WTC11 (cell line): ENCODE measurements at regions not wholly inside any gene's neighbourhood (a gene's known extent, or its start where the extent isn't known, plus 50 kb on each side); places are given as distances from the start of the nearest gene placed in this dataset.

Experiments used
- ATAC-seq: fragments of 200-7000 bp; cut with Tn5 transposase; 2 replicates; pipeline ENCODE4 v1.10.0; 2021; ENCODE audit warnings: mild to moderate bottlenecking, moderate library complexity
- CTCF ChIA-PET: fragments of 300-600 bp; sonication (Branson Sonifier 250); formaldehyde crosslinking; loops from one replicate; lab custom pipeline; 2021; ENCODE audit warnings: antibody characterized with exemption; lab: Charles Lee
- POLR2A ChIA-PET: fragments of 350-600 bp; sonication (Branson Sonifier 250); formaldehyde crosslinking; loops from one replicate; lab custom pipeline; 2021; ENCODE audit warnings: antibody characterized with exemption; lab: Charles Lee
- DNase-seq: peaks from one replicate; pipeline ENCODE4 v3.0.0; 2021; ENCODE audit warnings: low spot score
- H3K27ac Mint-ChIP-seq: 2 replicates; pipeline ENCODE4 v1.8.0; 2021; ENCODE audit warnings: mixed read lengths
- H3K27me3 Mint-ChIP-seq: 2 replicates; pipeline ENCODE4 v1.8.0; 2021; ENCODE audit warnings: low read depth, mild to moderate bottlenecking, moderate library complexity, mixed read lengths
- H3K36me3 Mint-ChIP-seq: 2 replicates; pipeline ENCODE4 v1.8.0; 2021; ENCODE audit warnings: mixed read lengths
- H3K4me1 Mint-ChIP-seq: 2 replicates; pipeline ENCODE4 v1.8.0; 2022; ENCODE audit warnings: mixed read lengths
- H3K4me3 Mint-ChIP-seq: 2 replicates; pipeline ENCODE4 v1.8.0; 2021; ENCODE audit warnings: mild to moderate bottlenecking, moderate library complexity, mixed read lengths
- H3K9me3 Mint-ChIP-seq: 2 replicates; pipeline ENCODE4 v1.8.0; 2021; ENCODE audit warnings: mixed read lengths
- ATF3 ChIP-seq: sonication (generic); formaldehyde crosslinking; conservative IDR thresholded peaks from 2 replicates; pipeline ENCODE4 v1.8.1; 2022; ENCODE audit warnings: mild to moderate bottlenecking, missing genetic modification reagents
- CREB1 ChIP-seq: sonication (generic); formaldehyde crosslinking; IDR thresholded peaks from 2 replicates; pipeline ENCODE4 v1.8.0; 2023; ENCODE audit warnings: mild to moderate bottlenecking, missing genetic modification reagents
- ELF4 ChIP-seq: sonication (generic); formaldehyde crosslinking; IDR thresholded peaks from 2 replicates; pipeline ENCODE4 v1.8.1; 2022; ENCODE audit warnings: low read depth, mild to moderate bottlenecking, moderate library complexity, missing genetic modification reagents
- EMX1 ChIP-seq: fragments of 250-450 bp; sonication (Bioruptor Pico); IDR thresholded peaks from 2 replicates; pipeline ENCODE4 v1.8.0; 2021; ENCODE audit warnings: mild to moderate bottlenecking
- ESRRA ChIP-seq: sonication (generic); formaldehyde crosslinking; IDR thresholded peaks from 2 replicates; pipeline ENCODE4 v1.8.1; 2022; ENCODE audit warnings: mild to moderate bottlenecking, missing genetic modification reagents, borderline replicate concordance
- ETV6 ChIP-seq: sonication (generic); formaldehyde crosslinking; IDR thresholded peaks from 2 replicates; pipeline ENCODE4 v1.8.1; 2022; ENCODE audit warnings: mild to moderate bottlenecking, missing genetic modification reagents
- FOXK1 ChIP-seq: sonication (generic); formaldehyde crosslinking; IDR thresholded peaks from 2 replicates; pipeline ENCODE4 v1.8.0; 2022; ENCODE audit warnings: mild to moderate bottlenecking, moderate library complexity, missing genetic modification reagents
- GABPB1 ChIP-seq: sonication (generic); formaldehyde crosslinking; IDR thresholded peaks from 2 replicates; pipeline ENCODE4 v1.8.1; 2023; ENCODE audit warnings: mild to moderate bottlenecking, missing genetic modification reagents
- IRF2 ChIP-seq: sonication (generic); formaldehyde crosslinking; IDR thresholded peaks from 2 replicates; pipeline ENCODE4 v1.8.0; 2022; ENCODE audit warnings: low read depth, missing genetic modification reagents, borderline replicate concordance
- JUN ChIP-seq: sonication (generic); formaldehyde crosslinking; IDR thresholded peaks from 2 replicates; pipeline ENCODE4 v1.8.0; 2023; ENCODE audit warnings: mild to moderate bottlenecking, missing genetic modification reagents
- KAT7 ChIP-seq: sonication (generic); formaldehyde crosslinking; IDR thresholded peaks from 2 replicates; pipeline ENCODE4 v1.8.1; 2023; ENCODE audit warnings: missing genetic modification reagents, mild to moderate bottlenecking, borderline replicate concordance
- MXD4 ChIP-seq: fragments of 250-450 bp; sonication (Bioruptor Pico); IDR thresholded peaks from 2 replicates; pipeline ENCODE4 v1.8.0; 2021; ENCODE audit warnings: mild to moderate bottlenecking, moderate library complexity, borderline replicate concordance
- NFE2L1 ChIP-seq: sonication (generic); formaldehyde crosslinking; IDR thresholded peaks from 2 replicates; pipeline ENCODE4 v1.8.1; 2023; ENCODE audit warnings: missing genetic modification reagents
- NR2C2 ChIP-seq: sonication (generic); formaldehyde crosslinking; IDR thresholded peaks from 2 replicates; pipeline ENCODE4 v1.8.0; 2022; ENCODE audit warnings: mild to moderate bottlenecking, missing genetic modification reagents
- NR3C1 ChIP-seq: sonication (generic); formaldehyde crosslinking; conservative IDR thresholded peaks from 2 replicates; pipeline ENCODE4 v1.8.1; 2023; ENCODE audit warnings: low read depth, mild to moderate bottlenecking, missing genetic modification reagents
- OVOL2 ChIP-seq: fragments of 250-450 bp; sonication (Bioruptor Pico); IDR thresholded peaks from 2 replicates; pipeline ENCODE4 v1.9.0; 2021; ENCODE audit warnings: mild to moderate bottlenecking, borderline replicate concordance
- PRDM15 ChIP-seq: sonication (generic); formaldehyde crosslinking; IDR thresholded peaks from 2 replicates; pipeline ENCODE4 v1.8.0; 2022; ENCODE audit warnings: missing genetic modification reagents
- SMAD3 ChIP-seq: sonication (generic); formaldehyde crosslinking; IDR thresholded peaks from 2 replicates; pipeline ENCODE4 v1.8.0; 2022; ENCODE audit warnings: missing genetic modification reagents, mild to moderate bottlenecking, borderline replicate concordance
- SMAD4 ChIP-seq: sonication (generic); formaldehyde crosslinking; IDR thresholded peaks from 2 replicates; pipeline ENCODE4 v1.8.0; 2022; ENCODE audit warnings: mild to moderate bottlenecking, missing genetic modification reagents
- TEAD1 ChIP-seq: sonication (generic); formaldehyde crosslinking; IDR thresholded peaks from 2 replicates; pipeline ENCODE4 v1.8.0; 2022; ENCODE audit warnings: mild to moderate bottlenecking, missing genetic modification reagents
- TP53 ChIP-seq: sonication (generic); formaldehyde crosslinking; IDR thresholded peaks from 2 replicates; pipeline ENCODE4 v1.8.1; 2023; ENCODE audit warnings: mild to moderate bottlenecking, missing genetic modification reagents
- ZNF121 ChIP-seq: sonication (generic); formaldehyde crosslinking; IDR thresholded peaks from 2 replicates; pipeline ENCODE4 v1.8.0; 2023; ENCODE audit warnings: missing genetic modification reagents
- ZNF423 ChIP-seq: fragments of 250-450 bp; sonication (Bioruptor Pico); IDR thresholded peaks from 2 replicates; pipeline ENCODE4 v2.1.2; 2022; ENCODE audit warnings: mild to moderate bottlenecking, moderate library complexity
- ZSCAN18 ChIP-seq: fragments of 250-450 bp; sonication (Bioruptor Pico); IDR thresholded peaks from 2 replicates; pipeline ENCODE4 v2.1.2; 2022; ENCODE audit warnings: mild to moderate bottlenecking, moderate library complexity
- TF ChIP-seq, protein P1 (sequence below): sonication (generic); formaldehyde crosslinking; IDR thresholded peaks from 2 replicates; pipeline ENCODE4 v1.8.0; 2023; ENCODE audit warnings: missing genetic modification reagents
- TF ChIP-seq, protein P2 (sequence below): sonication (generic); formaldehyde crosslinking; IDR thresholded peaks from 2 replicates; pipeline ENCODE4 v1.8.1; 2022; ENCODE audit warnings: low read depth, mild to moderate bottlenecking, moderate library complexity, missing genetic modification reagents, borderline replicate concordance
- TF ChIP-seq, protein P3 (sequence below): sonication (generic); formaldehyde crosslinking; IDR thresholded peaks from 2 replicates; pipeline ENCODE4 v1.8.1; 2023; ENCODE audit warnings: mild to moderate bottlenecking, missing genetic modification reagents, moderate library complexity
- TF ChIP-seq, protein P4 (sequence below): sonication (generic); formaldehyde crosslinking; IDR thresholded peaks from 2 replicates; pipeline ENCODE4 v1.8.0; 2022; ENCODE audit warnings: mild to moderate bottlenecking, missing genetic modification reagents

DNA sequence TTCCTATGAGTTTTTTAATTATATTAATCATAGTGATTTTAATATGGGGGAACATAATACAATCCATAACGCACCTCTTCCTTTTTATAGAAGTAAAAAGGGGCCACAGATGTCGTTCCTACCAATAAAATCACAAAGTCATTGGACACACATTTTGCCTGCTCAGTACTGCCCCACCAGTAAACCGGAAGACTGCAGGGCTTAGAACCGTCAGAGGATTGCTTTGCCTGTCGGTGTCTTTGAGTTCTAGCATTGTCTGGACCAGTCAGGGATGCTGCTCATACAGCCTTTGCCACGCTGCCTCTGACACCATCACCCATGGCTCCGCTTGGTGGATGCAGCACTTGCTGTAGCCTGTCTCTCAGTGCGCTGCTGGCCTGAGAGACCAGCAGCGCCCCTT is 853.6 kb downstream of the C6orf118 start:
- peak; percentile 81 for ATAC-seq
- H3K27ac Mint-ChIP-seq: no peak overlapping the region
- H3K9me3 Mint-ChIP-seq: no peaks in the 10 kb centered on the region
- peak; percentile 14 for DNase-seq
- H3K4me1 Mint-ChIP-seq: 0 out of 2 replicates have a peak, but pooled peaks cover 3% of the 10 kb centered on the region
- POLR2A ChIA-PET: no interaction called here
- H3K4me3 Mint-ChIP-seq: no peak overlapping the region
- CTCF ChIA-PET: no interaction called here
- H3K27me3 Mint-ChIP-seq: no peaks in the 10 kb centered on the region
- no peaks in the 10 kb centered on the region for H3K36me3 Mint-ChIP-seq
- TF ChIP-seq ZNF423 (CRISPR knock-in tag) (no peak), OVOL2 (CRISPR knock-in tag) (no peak), GABPB1 (CRISPR knock-in tag) (no peak), TEAD1 (no peak), NR3C1 (CRISPR knock-in tag) (no peak), ATF3 (CRISPR knock-in tag) (no peak), ZNF121 (CRISPR knock-in tag) (no peak), ESRRA (CRISPR knock-in tag) (no peak), NFE2L1 (CRISPR knock-in tag) (no peak), KAT7 (CRISPR knock-in tag) (no peak), MXD4 (CRISPR knock-in tag) (no peak), ZSCAN18 (CRISPR knock-in tag) (no peak), PRDM15 (CRISPR knock-in tag) (no peak), SMAD4 (CRISPR knock-in tag) (no peak), ETV6 (CRISPR knock-in tag) (no peak), IRF2 (CRISPR knock-in tag) (no peak)
- TF ChIP-seq, protein P1, sequence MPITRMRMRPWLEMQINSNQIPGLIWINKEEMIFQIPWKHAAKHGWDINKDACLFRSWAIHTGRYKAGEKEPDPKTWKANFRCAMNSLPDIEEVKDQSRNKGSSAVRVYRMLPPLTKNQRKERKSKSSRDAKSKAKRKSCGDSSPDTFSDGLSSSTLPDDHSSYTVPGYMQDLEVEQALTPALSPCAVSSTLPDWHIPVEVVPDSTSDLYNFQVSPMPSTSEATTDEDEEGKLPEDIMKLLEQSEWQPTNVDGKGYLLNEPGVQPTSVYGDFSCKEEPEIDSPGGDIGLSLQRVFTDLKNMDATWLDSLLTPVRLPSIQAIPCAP (CRISPR knock-in tag): no peak
- TF ChIP-seq, protein P2, sequence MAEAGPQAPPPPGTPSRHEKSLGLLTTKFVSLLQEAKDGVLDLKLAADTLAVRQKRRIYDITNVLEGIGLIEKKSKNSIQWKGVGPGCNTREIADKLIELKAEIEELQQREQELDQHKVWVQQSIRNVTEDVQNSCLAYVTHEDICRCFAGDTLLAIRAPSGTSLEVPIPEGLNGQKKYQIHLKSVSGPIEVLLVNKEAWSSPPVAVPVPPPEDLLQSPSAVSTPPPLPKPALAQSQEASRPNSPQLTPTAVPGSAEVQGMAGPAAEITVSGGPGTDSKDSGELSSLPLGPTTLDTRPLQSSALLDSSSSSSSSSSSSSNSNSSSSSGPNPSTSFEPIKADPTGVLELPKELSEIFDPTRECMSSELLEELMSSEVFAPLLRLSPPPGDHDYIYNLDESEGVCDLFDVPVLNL (CRISPR knock-in tag): no peak
- TF ChIP-seq, protein P3, sequence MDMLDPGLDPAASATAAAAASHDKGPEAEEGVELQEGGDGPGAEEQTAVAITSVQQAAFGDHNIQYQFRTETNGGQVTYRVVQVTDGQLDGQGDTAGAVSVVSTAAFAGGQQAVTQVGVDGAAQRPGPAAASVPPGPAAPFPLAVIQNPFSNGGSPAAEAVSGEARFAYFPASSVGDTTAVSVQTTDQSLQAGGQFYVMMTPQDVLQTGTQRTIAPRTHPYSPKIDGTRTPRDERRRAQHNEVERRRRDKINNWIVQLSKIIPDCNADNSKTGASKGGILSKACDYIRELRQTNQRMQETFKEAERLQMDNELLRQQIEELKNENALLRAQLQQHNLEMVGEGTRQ (CRISPR knock-in tag): no peak

DNA sequence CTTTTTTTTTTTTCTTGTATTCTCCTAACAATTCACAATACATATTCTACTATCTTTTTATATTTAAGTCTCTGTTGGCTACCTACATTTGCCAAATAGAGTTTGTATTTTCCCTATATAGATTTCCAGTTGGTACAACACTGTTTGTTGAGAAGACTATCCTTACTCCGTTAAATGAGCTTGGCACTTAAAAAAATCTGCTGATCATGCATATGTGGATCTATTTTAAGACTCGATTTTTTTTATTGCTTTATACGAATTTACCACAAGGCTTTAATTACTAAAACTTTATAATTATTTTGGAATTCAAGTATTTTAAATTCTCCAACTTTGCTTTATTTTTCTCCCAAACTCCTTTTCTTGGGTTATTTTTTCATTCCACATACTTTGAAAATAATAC is 855.6 kb downstream of the C6orf118 start:
- H3K27ac Mint-ChIP-seq: no peak overlapping the region
- DNase-seq (no peak), ATAC-seq (no peak)
- H3K4me1 Mint-ChIP-seq: 0 out of 2 replicates have a peak, but pooled peaks cover 3% of the 10 kb centered on the region
- ChIA-PET POLR2A (no interaction called here), CTCF (no interaction called here)
- no peak overlapping the region for H3K4me3 Mint-ChIP-seq
- no peaks in the 10 kb centered on the region for H3K27me3 Mint-ChIP-seq
- H3K9me3 Mint-ChIP-seq: peaks cover 7% of the 10 kb centered on the region; the same call in 1 of the 2 replicates
- H3K36me3 Mint-ChIP-seq: no peaks in the 10 kb centered on the region
- TF ChIP-seq CREB1 (CRISPR knock-in tag): no peak
- TF ChIP-seq TP53 (CRISPR knock-in tag): no peak
- no peak for TF ChIP-seq NR2C2 (CRISPR knock-in tag)
- TF ChIP-seq SMAD3 (CRISPR knock-in tag): no peak
- TF ChIP-seq ZNF121 (CRISPR knock-in tag): no peak
- TF ChIP-seq, protein P1 (CRISPR knock-in tag): no peak
- TF ChIP-seq FOXK1 (CRISPR knock-in tag): no peak
- TF ChIP-seq EMX1: no peak
- no peak for TF ChIP-seq JUN
- TF ChIP-seq, protein P4, sequence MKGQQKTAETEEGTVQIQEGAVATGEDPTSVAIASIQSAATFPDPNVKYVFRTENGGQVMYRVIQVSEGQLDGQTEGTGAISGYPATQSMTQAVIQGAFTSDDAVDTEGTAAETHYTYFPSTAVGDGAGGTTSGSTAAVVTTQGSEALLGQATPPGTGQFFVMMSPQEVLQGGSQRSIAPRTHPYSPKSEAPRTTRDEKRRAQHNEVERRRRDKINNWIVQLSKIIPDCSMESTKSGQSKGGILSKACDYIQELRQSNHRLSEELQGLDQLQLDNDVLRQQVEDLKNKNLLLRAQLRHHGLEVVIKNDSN (CRISPR knock-in tag): no peak
- no peak for TF ChIP-seq ELF4 (CRISPR knock-in tag)
